Endothelial cell of umbilical vein (primary cell): ENCODE measurements at regions not wholly inside any gene's neighbourhood (a gene's known extent, or its start where the extent isn't known, plus 50 kb on each side); places are given as distances from the start of the nearest gene placed in this dataset.
"Not testable (repeated sequence)": the region's sequence is repeated elsewhere in the genome, so short reads cannot be mapped to it uniquely, and the experiment has no call there.

ENCODE experiments used
- BruUV-seq: library from RNA; stranded (reverse); fragments of 400-500 nt; replicated peaks from 2 replicates; lab custom pipeline; 2021; lab: Mats Ljungman, UMichigan
- CTCF ChIA-PET: fragments of 300-600, 350-600 bp; sonication (Branson Sonifier 250); formaldehyde crosslinking; loops from one replicate; lab custom pipeline; 2021; ENCODE audit warnings: antibody characterized with exemption, inconsistent platforms; lab: Charles Lee
- POLR2A ChIA-PET: fragments of 300-600, 350-600 bp; sonication (Branson Sonifier 250); formaldehyde crosslinking; loops from one replicate; lab custom pipeline; 2021; ENCODE audit warnings: antibody characterized with exemption, inconsistent platforms; lab: Charles Lee
- DNase-seq: peaks from one replicate; pipeline ENCODE4 v3.0.0-alpha.2; 2011; ENCODE audit warnings: low read depth, low spot score
- FAIRE-seq: peaks from 2 replicates; lab custom pipeline; 2011; peaks lifted over from hg19 to GRCh38; lab: Jason Lieb, UNC
- H2AFZ ChIP-seq: 2 replicates; pipeline ENCODE4 v1.6.0; 2012; ENCODE audit warnings: low read depth, low read length, control low read depth, inconsistent platforms
- H3K27ac ChIP-seq: 2 replicates; pipeline ENCODE4 v1.5.1; 2011; ENCODE audit warnings: low read depth, mild to moderate bottlenecking, control low read depth, low read length, moderate library complexity; ENCODE audit not compliant: insufficient read depth
- H3K27me3 ChIP-seq, 2 experiments: 2 replicates each; pipeline versions ENCODE4 v1.6.0 to v1.6.1; 2011; ENCODE audit warnings: low read length in 2 of 2, mixed read lengths in 1 of 2; ENCODE audit not compliant: control insufficient read depth in 2 of 2, insufficient read depth in 2 of 2
- H3K36me3 ChIP-seq, 2 experiments: 2 replicates in 1 of 2; 3 replicates in 1 of 2; pipeline ENCODE4 v1.5.1; 2011; ENCODE audit warnings: low read length in 2 of 2, mild to moderate bottlenecking in 1 of 2, moderate library complexity in 1 of 2; ENCODE audit not compliant: control insufficient read depth in 2 of 2, insufficient read depth in 2 of 2; ENCODE audit errors: extremely low read depth in 1 of 2
- H3K4me1 ChIP-seq: 3 replicates; pipeline ENCODE4 v1.5.1; 2011; ENCODE audit warnings: mild to moderate bottlenecking, low read length; ENCODE audit not compliant: control insufficient read depth, insufficient read depth; ENCODE audit errors: extremely low read depth
- H3K4me2 ChIP-seq: 2 replicates; pipeline ENCODE4 v1.6.1; 2011; ENCODE audit warnings: low read length, control low read depth, mixed read lengths; ENCODE audit not compliant: insufficient read depth
- H3K4me3 ChIP-seq, 3 experiments: fragments of 200-600 bp in 1 of 3; sonication (generic), shearing (Covaris generic) in 1 of 3; replicated peaks in 1 of 3; 2 replicates each; pipeline ENCODE4 v1.5.1; 2011 to 2016; ENCODE audit warnings: control low read depth in 3 of 3, low read length in 3 of 3, mild to moderate bottlenecking in 2 of 3, inconsistent platforms in 1 of 3, low read depth in 1 of 3, moderate library complexity in 1 of 3; ENCODE audit not compliant: insufficient read depth in 1 of 3
- H3K79me2 ChIP-seq: 2 replicates; pipeline ENCODE4 v1.6.0; 2012; ENCODE audit warnings: low read length, inconsistent platforms; ENCODE audit not compliant: control insufficient read depth, insufficient read depth
- H3K9ac ChIP-seq: replicated peaks from 2 replicates; pipeline ENCODE3; 2011; ENCODE audit warnings: low read length, control low read depth; ENCODE audit not compliant: insufficient read depth; ENCODE audit errors: extremely low read depth
- H3K9me1 ChIP-seq: replicated peaks from 3 replicates; pipeline ENCODE4 v1.6.0; 2011; ENCODE audit warnings: mild to moderate bottlenecking, low read length; ENCODE audit not compliant: control insufficient read depth, insufficient read depth; ENCODE audit errors: extremely low read depth
- H3K9me3 ChIP-seq: replicated peaks from 2 replicates; pipeline ENCODE4 v1.5.1; 2012; ENCODE audit warnings: low read length, inconsistent platforms; ENCODE audit not compliant: control insufficient read depth, insufficient read depth
- H4K20me1 ChIP-seq: replicated peaks from 2 replicates; pipeline ENCODE3; 2011; ENCODE audit warnings: mild to moderate bottlenecking, low read length; ENCODE audit not compliant: control insufficient read depth, insufficient read depth; ENCODE audit errors: extremely low read depth
- dilution Hi-C: fragments of 300-500 bp; cut with MboI; formaldehyde crosslinking; loops from one replicate; pipeline ENCODE4 v1.15.0; 2019; ENCODE audit warnings: low sequenced_read_pairs; ENCODE audit not compliant: extremely low pct_ligation_motif_present
- intact Hi-C: fragments of 100-400 bp; cut with micrococcal nuclease; formaldehyde crosslinking; loops from one replicate; pipeline ENCODE4 v1.10.0; 2022

- intact Hi-C loops, H3K27ac ChIP-seq, H3K4me2 ChIP-seq, DNase-seq, POLR2A ChIA-PET, H3K4me3 ChIP-seq, H3K4me1 ChIP-seq, H2AFZ ChIP-seq, H3K9me3 ChIP-seq, H3K36me3 ChIP-seq, BruUV-seq, H4K20me1 ChIP-seq, H3K9ac ChIP-seq, CTCF ChIA-PET, H3K27me3 ChIP-seq, dilution Hi-C loops, H3K9me1 ChIP-seq, H3K79me2 ChIP-seq, FAIRE-seq: not testable (repeated sequence)
These were observed 132.1 kb downstream of the PPIAL4A start for GRCh38 chr1:121021716-121022115.

- H3K27me3 ChIP-seq, DNase-seq, FAIRE-seq, BruUV-seq, dilution Hi-C loops, H3K79me2 ChIP-seq, H3K9me1 ChIP-seq, H3K27ac ChIP-seq, POLR2A ChIA-PET, H3K4me3 ChIP-seq, H3K9me3 ChIP-seq, H3K4me1 ChIP-seq, H3K36me3 ChIP-seq, intact Hi-C loops, H2AFZ ChIP-seq, CTCF ChIA-PET, H3K9ac ChIP-seq, H3K4me2 ChIP-seq, H4K20me1 ChIP-seq: not testable (repeated sequence)
These were observed 143.4 kb downstream of the PPIAL4A start for GRCh38 chr1:121032878-121033494.

- H3K4me1 ChIP-seq, intact Hi-C loops, H3K79me2 ChIP-seq, H3K36me3 ChIP-seq, dilution Hi-C loops, POLR2A ChIA-PET, FAIRE-seq, DNase-seq, H3K27me3 ChIP-seq, H3K9ac ChIP-seq, H3K4me2 ChIP-seq, H3K4me3 ChIP-seq, H2AFZ ChIP-seq, H4K20me1 ChIP-seq, BruUV-seq, CTCF ChIA-PET, H3K9me1 ChIP-seq, H3K9me3 ChIP-seq, H3K27ac ChIP-seq: not testable (repeated sequence)
These were observed 147.2 kb downstream of the PPIAL4A start for GRCh38 chr1:121036792-121037191.

- H4K20me1 ChIP-seq, H3K4me2 ChIP-seq, H3K4me3 ChIP-seq, dilution Hi-C loops, H3K27ac ChIP-seq, H3K27me3 ChIP-seq, FAIRE-seq, intact Hi-C loops, H2AFZ ChIP-seq, H3K9ac ChIP-seq, DNase-seq, H3K36me3 ChIP-seq, H3K9me1 ChIP-seq, POLR2A ChIA-PET, H3K4me1 ChIP-seq, H3K79me2 ChIP-seq, BruUV-seq, H3K9me3 ChIP-seq, CTCF ChIA-PET: not testable (repeated sequence)
These were observed 143.2 kb downstream of the FAM72B start for GRCh38 chr1:121040974-121041373.
